Left lung (tissue), 4 donors: ENCODE measurements at regions not wholly inside any gene's neighbourhood (a gene's known extent, or its start where the extent isn't known, plus 50 kb on each side); places are given as distances from the start of the nearest gene placed in this dataset.

Experiments used
- ATAC-seq: fragments of 200-7000 bp; cut with Tn5 transposase; one replicate; pipeline ENCODE4 v1.9.1; 2020; ENCODE audit warnings: moderate library complexity
- DNase-seq, 4 donors: peaks; one replicate each; pipeline ENCODE4 v3.0.0-alpha.2; 2013 to 2020
- H3K27ac ChIP-seq, 2 donors: fragments of 200-600 bp; sonication (generic) in 1 of 2; one replicate each; pipeline versions ENCODE4 v1.5.0 to v1.8.0; 2020 to 2021
- H3K27me3 ChIP-seq, 2 donors: fragments of 200-600 bp; sonication (generic) in 1 of 2; one replicate each; pipeline versions ENCODE4 v1.5.0 to v1.8.0; 2020 to 2021
- H3K36me3 ChIP-seq, 2 donors: fragments of 200-600 bp; sonication (generic) in 1 of 2; one replicate each; pipeline versions ENCODE4 v1.5.0 to v1.8.0; 2020 to 2021
- H3K4me1 ChIP-seq, 2 donors: fragments of 200-600 bp; one replicate each; pipeline ENCODE4 v1.8.0; 2021
- H3K4me3 ChIP-seq, 2 donors: fragments of 200-600 bp; sonication (generic) in 1 of 2; one replicate each; pipeline versions ENCODE4 v1.5.0 to v1.8.0; 2020 to 2021; ENCODE audit warnings: mild to moderate bottlenecking in 1 of 2
- H3K9me3 ChIP-seq, 2 donors: fragments of 200-600 bp; sonication (generic) in 1 of 2; one replicate each; pipeline versions ENCODE4 v1.5.0 to v1.8.0; 2020 to 2021
- CTCF ChIP-seq, 2 donors: fragments of 200-600 bp; sonication (generic) in 1 of 2; IDR thresholded peaks; one replicate each; pipeline versions ENCODE4 v1.5.0 to v1.8.0; 2021; ENCODE audit warnings: antibody characterized with exemption in 2 of 2
- intact Hi-C, 2 donors: fragments of 100-400 bp; cut with DNase I; formaldehyde crosslinking; loops; one replicate each; pipeline versions ENCODE4 v1.11.2 to v1.14.2; 2022
- donor health status: DM: no; HTN: yes; CAD: no.
- donor health status: DM: no; HTN: no; CAD: no.

- intact Hi-C loops, result no loop called here
- Histone ChIP-seq H3K27ac (no peak overlapping the region), H3K4me3 (no peak overlapping the region), H3K27me3 (peaks cover 0 to 16% of the 10 kb centered on the region in 2 donors), H3K4me1 (no peaks in the 10 kb centered on the region), H3K9me3 (no peaks in the 10 kb centered on the region), H3K36me3 (no peaks in the 10 kb centered on the region)
- DNase-seq, result peak in 1 of 4 donors; percentile 33
- ATAC-seq, result no peak
- TF ChIP-seq CTCF (IDR thresholded peaks at IDR 0.05), result no peak
These were observed 392.3 kb downstream of the MED13L start for GRCh38 chr12:115885040-115885690.

- TF ChIP-seq CTCF (IDR thresholded peaks at IDR 0.05), result no peak
- H3K27ac ChIP-seq, result no peak overlapping the region
- H3K4me3 ChIP-seq, result no peak overlapping the region
- DNase-seq, result no peak
- H3K36me3 ChIP-seq, result no peaks in the 10 kb centered on the region
- no peaks in the 10 kb centered on the region for H3K4me1 ChIP-seq
- H3K9me3 ChIP-seq, result no peaks in the 10 kb centered on the region
- ATAC-seq, result no peak
- H3K27me3 ChIP-seq, result peaks cover 0 to 19% of the 10 kb centered on the region in 2 donors
- intact Hi-C loops, result no loop called here
These were observed 394.6 kb downstream of the MED13L start for GRCh38 chr12:115882936-115883335.

GRCh38 chr12:115880238-115880637, 397.3 kb downstream of the MED13L start:
- ATAC-seq, result no peak
- intact Hi-C loops, result no loop called here
- H3K4me3 ChIP-seq, result no peak overlapping the region
- no peak overlapping the region for H3K27ac ChIP-seq
- peaks cover 0 to 9% of the 10 kb centered on the region in 2 donors for H3K27me3 ChIP-seq
- no peak for DNase-seq
- no peaks in the 10 kb centered on the region for H3K4me1 ChIP-seq
- no peak for TF ChIP-seq CTCF (IDR thresholded peaks at IDR 0.05)
- H3K36me3 ChIP-seq, result no peaks in the 10 kb centered on the region
- no peaks in the 10 kb centered on the region for H3K9me3 ChIP-seq

- DNase-seq (no peak), ATAC-seq (no peak)
- Histone ChIP-seq H3K36me3 (no peaks in the 10 kb centered on the region), H3K4me1 (no peaks in the 10 kb centered on the region), H3K4me3 (no peak overlapping the region), H3K9me3 (no peaks in the 10 kb centered on the region), H3K27ac (no peak overlapping the region), H3K27me3 (peaks cover 0 to 4% of the 10 kb centered on the region in 2 donors)
- no peak for TF ChIP-seq CTCF (IDR thresholded peaks at IDR 0.05)
- intact Hi-C loops, result no loop called here
These were observed 398.1 kb downstream of the MED13L start for GRCh38 chr12:115879354-115879753.

- no peaks in the 10 kb centered on the region for H3K36me3 ChIP-seq
- H3K9me3 ChIP-seq, result no peaks in the 10 kb centered on the region
- no peak overlapping the region for H3K27ac ChIP-seq
- H3K27me3 ChIP-seq, result peaks cover 0 to 6% of the 10 kb centered on the region in 2 donors
- ATAC-seq, result no peak
- no peaks in the 10 kb centered on the region for H3K4me1 ChIP-seq
- intact Hi-C loops, result no loop called here
- TF ChIP-seq CTCF (IDR thresholded peaks at IDR 0.05), result no peak
- DNase-seq, result no peak
- no peak overlapping the region for H3K4me3 ChIP-seq
These were observed 403.9 kb downstream of the MED13L start for GRCh38 chr12:115873451-115874082.
